ENCODE measurements at regions not wholly inside any gene's neighbourhood (a gene's known extent, or its start where the extent isn't known, plus 50 kb on each side); places are given as distances from the start of the nearest gene placed in this dataset.

GRCh38 chr1:209342441-209343175, 240.9 kb upstream of the CAMK1G start:
- no peak for DNase-seq (ENCODE audit: low read depth)
- no peak for TF ChIP-seq CTCF (IDR thresholded peaks at IDR 0.05; ENCODE audit: low read length, missing control alignments)
- H3K4me3 ChIP-seq (replicated peaks; ENCODE audit: low read depth, low read length), result no peak overlapping the region

- no peak for DNase-seq (ENCODE audit: low read depth)
- TF ChIP-seq CTCF (IDR thresholded peaks at IDR 0.05; ENCODE audit: low read length, missing control alignments), result no peak
These were observed 240.0 kb upstream of the CAMK1G start for GRCh38 chr1:209343511-209343910.

GRCh38 chr1:209344156-209344555, 239.4 kb upstream of the CAMK1G start:
- no peak overlapping the region for H3K4me3 ChIP-seq (replicated peaks; ENCODE audit: low read depth, low read length)
- no peak for DNase-seq (ENCODE audit: low read depth)
- TF ChIP-seq CTCF (IDR thresholded peaks at IDR 0.05; ENCODE audit: low read length, missing control alignments), result no peak

More at GRCh38 chr1:209343511-209343910, 240.0 kb upstream of the CAMK1G start:
- no peak overlapping the region for H3K4me3 ChIP-seq (replicated peaks; ENCODE audit: low read depth, low read length)

- DNase-seq (ENCODE audit: low read depth), result no peak
- no peak overlapping the region for H3K4me3 ChIP-seq (replicated peaks; ENCODE audit: low read depth, low read length)
- no peak for TF ChIP-seq CTCF (IDR thresholded peaks at IDR 0.05; ENCODE audit: low read length, missing control alignments)
These were observed 233.9 kb upstream of the CAMK1G start for GRCh38 chr1:209349363-209350308.

GRCh38 chr1:209353053-209353452, 230.5 kb upstream of the CAMK1G start:
- no peak overlapping the region for H3K4me3 ChIP-seq (replicated peaks; ENCODE audit: low read depth, low read length)
- TF ChIP-seq CTCF (IDR thresholded peaks at IDR 0.05; ENCODE audit: low read length, missing control alignments), result no peak
- no peak for DNase-seq (ENCODE audit: low read depth)

GRCh38 chr1:209354111-209354839, 229.2 kb upstream of the CAMK1G start:
- TF ChIP-seq CTCF (IDR thresholded peaks at IDR 0.05; ENCODE audit: low read length, missing control alignments), result no peak

More at GRCh38 chr1:209354111-209354839, 229.2 kb upstream of the CAMK1G start:
- no peak overlapping the region for H3K4me3 ChIP-seq (replicated peaks; ENCODE audit: low read depth, low read length)
- peak; percentile 95 for DNase-seq (ENCODE audit: low read depth)

Data from fibroblast of pulmonary artery (primary cell).